ENCODE measurements at regions not wholly inside any gene's neighbourhood (a gene's known extent, or its start where the extent isn't known, plus 50 kb on each side); places are given as distances from the start of the nearest gene placed in this dataset. TPM values are rescaled to one million over a fixed set of nuclear protein-coding genes. Genes with fewer than 3 reads are reported as not detected.
"Not testable (repeated sequence)": the region's sequence is repeated elsewhere in the genome, so short reads cannot be mapped to it uniquely, and the experiment has no call there.

- H3K27me3 ChIP-seq (ENCODE audit: control insufficient read depth, insufficient read depth, low read length); H3K36me3 ChIP-seq (ENCODE audit: control insufficient read depth in 2 of 3, insufficient read depth in 3 of 3, low read length in 3 of 3); H3K4me1 ChIP-seq (ENCODE audit: control insufficient read depth in 2 of 3, insufficient read depth in 2 of 3, low read depth in 1 of 3, low read length in 3 of 3); intact Hi-C loops (cut with DNase I); H3K9me3 ChIP-seq (ENCODE audit: control insufficient read depth in 2 of 3, insufficient read depth in 1 of 3, low read length in 3 of 3); FAIRE-seq; H3K9ac ChIP-seq (ENCODE audit: low read length in 3 of 3); H3K4me3 ChIP-seq (ENCODE audit: low read length in 3 of 3); H3K27ac ChIP-seq (ENCODE audit: low read depth in 2 of 2, low read length in 2 of 2): not testable (repeated sequence)
- peak in 1 of 5 donors; percentile 53 for DNase-seq
These were observed 249.9 kb downstream of the ZNF479 start for GRCh38 chr7:56882318-56882717.

Small RNA genes in the stretch of these regions (microRNA-seq; reads per million reads assigned to microRNA genes)
- not detected for gene MIR4283-1
